Midbrain (tissue), 1 donor: ENCODE measurements at regions not wholly inside any gene's neighbourhood (a gene's known extent, or its start where the extent isn't known, plus 50 kb on each side); places are given as distances from the start of the nearest gene placed in this dataset.

Experiments
- DNase-seq: peaks from one replicate; lab custom pipeline; 2025; lab: John Stamatoyannopoulos, UW

- no peak for DNase-seq
These were observed 201.6 kb upstream of the NAV3 start for GRCh38 chr12:77629141-77629540.

GRCh38 chr12:77625441-77625840 lies 205.3 kb upstream of the NAV3 start:
- DNase-seq: no peak

- DNase-seq: no peak
These were observed 211.3 kb upstream of the NAV3 start for GRCh38 chr12:77619425-77619824.

GRCh38 chr12:77617818-77618217 lies 212.9 kb upstream of the NAV3 start:
- DNase-seq: no peak

- DNase-seq: no peak
These were observed 215.4 kb upstream of the NAV3 start for GRCh38 chr12:77615332-77615731.

GRCh38 chr12:77613411-77613810 lies 217.3 kb upstream of the NAV3 start:
- no peak for DNase-seq

- peak; percentile 16 for DNase-seq
These were observed 220.2 kb upstream of the NAV3 start for GRCh38 chr12:77610446-77610845.

GRCh38 chr12:77609016-77609415 lies 221.7 kb upstream of the NAV3 start:
- no peak for DNase-seq

GRCh38 chr12:77608271-77608824 lies 222.3 kb upstream of the NAV3 start:
- peak; percentile 23 for DNase-seq

- DNase-seq: no peak
These were observed 224.3 kb upstream of the NAV3 start for GRCh38 chr12:77606348-77606747.

GRCh38 chr12:77603946-77604345 lies 226.7 kb upstream of the NAV3 start:
- DNase-seq: no peak

GRCh38 chr12:77601069-77601468 lies 229.6 kb upstream of the NAV3 start:
- DNase-seq: no peak

GRCh38 chr12:77600468-77600843 lies 230.2 kb upstream of the NAV3 start:
- no peak for DNase-seq

- no peak for DNase-seq
These were observed 230.8 kb upstream of the NAV3 start for GRCh38 chr12:77599782-77600467.

GRCh38 chr12:77594366-77594765 lies 236.3 kb upstream of the NAV3 start:
- DNase-seq: no peak

- DNase-seq: no peak
These were observed 237.9 kb upstream of the NAV3 start for GRCh38 chr12:77592836-77593235.

GRCh38 chr12:77591959-77592743 lies 238.5 kb upstream of the NAV3 start:
- DNase-seq: no peak

GRCh38 chr12:77590306-77590705 lies 240.4 kb upstream of the NAV3 start:
- no peak for DNase-seq

- DNase-seq: no peak
These were observed 245.8 kb upstream of the NAV3 start for GRCh38 chr12:77584860-77585259.

GRCh38 chr12:77578466-77579220 lies 252.1 kb upstream of the NAV3 start:
- no peak for DNase-seq

GRCh38 chr12:77577791-77578190 lies 252.9 kb upstream of the NAV3 start:
- no peak for DNase-seq

GRCh38 chr12:77575376-77575919 lies 255.2 kb upstream of the NAV3 start:
- no peak for DNase-seq
